M059J (cell line): ENCODE measurements at regions not wholly inside any gene's neighbourhood (a gene's known extent, or its start where the extent isn't known, plus 50 kb on each side); places are given as distances from the start of the nearest gene placed in this dataset.

Experiments
- DNase-seq: peaks from one replicate; pipeline ENCODE4 v3.0.0-alpha.2; 2012; ENCODE audit warnings: low read depth

- no peak for DNase-seq
Measured at GRCh38 chr21:17449701-17450100, 63.1 kb upstream of the CXADR start.

GRCh38 chr21:17451364-17451891 lies 61.4 kb upstream of the CXADR start:
- peak; percentile 74 for DNase-seq

- DNase-seq: peak; percentile 55
Measured at GRCh38 chr21:17454315-17455027, 58.4 kb upstream of the CXADR start.

- DNase-seq: no peak
Measured at GRCh38 chr21:17455028-17455353, 57.9 kb upstream of the CXADR start.

- DNase-seq: no peak
Measured at GRCh38 chr21:17455451-17455850, 57.4 kb upstream of the CXADR start.

GRCh38 chr21:17458279-17458678 lies 54.6 kb upstream of the CXADR start:
- no peak for DNase-seq

- DNase-seq: peak; percentile 7
Measured at GRCh38 chr21:17460094-17460493, 52.7 kb upstream of the CXADR start.

- peak; percentile 78 for DNase-seq
Measured at GRCh38 chr21:17461014-17461413, 51.8 kb upstream of the CXADR start.

- DNase-seq: peak; percentile 61
Measured at GRCh38 chr21:17461582-17461981, 51.3 kb upstream of the CXADR start.

GRCh38 chr21:17462276-17462981 lies 50.4 kb upstream of the CXADR start:
- DNase-seq: peak; percentile 56
